ENCODE measurements at regions not wholly inside any gene's neighbourhood (a gene's known extent, or its start where the extent isn't known, plus 50 kb on each side); places are given as distances from the start of the nearest gene placed in this dataset.

DNA sequence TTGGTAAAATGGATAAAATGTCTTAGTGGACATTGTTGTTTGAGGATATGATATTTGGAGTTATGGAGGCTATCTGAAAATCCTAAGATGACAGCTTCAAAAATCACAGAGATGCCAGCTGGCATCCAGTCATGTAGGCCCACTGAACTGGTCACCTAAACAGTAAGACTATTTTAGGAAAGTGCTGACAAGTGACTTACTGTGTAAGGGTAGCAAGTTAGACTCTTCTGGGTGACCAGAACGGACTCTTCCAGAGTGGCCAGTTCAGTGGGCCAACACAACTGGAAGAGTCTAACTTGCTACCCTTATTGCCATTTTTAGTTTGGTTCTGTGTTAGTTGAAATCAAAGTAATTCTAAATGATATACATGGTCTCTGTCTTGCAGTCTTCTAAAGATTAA, 61.4 kb upstream of the ATP8A1 start:
- Histone ChIP-seq H2BK15ac (ENCODE audit: low read depth, low read length) (no peak overlapping the region), H2BK20ac (ENCODE audit: low read depth, low read length) (no peak overlapping the region), H3K14ac (replicated peaks; ENCODE audit: low read depth, low read length) (no peak overlapping the region), H3K9me1 (ENCODE audit: insufficient read depth, low read length) (no peaks in the 10 kb centered on the region), H4K5ac (ENCODE audit: low read depth, low read length) (no peak overlapping the region), H2AK5ac (ENCODE audit: low read depth, low read length) (no peak overlapping the region), H3K27me3 (ENCODE audit: control insufficient read depth, insufficient read depth, low read length) (no peaks in the 10 kb centered on the region), H3K27ac (ENCODE audit: insufficient read depth, low read length) (no peak overlapping the region), H3K9me3 (ENCODE audit: control insufficient read depth, insufficient read depth, low read length) (peaks cover 3% of the 10 kb centered on the region; the same call in 1 of the 2 replicates), H3K79me1 (ENCODE audit: low read depth in 1 of 2, low read length in 2 of 2) (no peaks in the 10 kb centered on the region), H2AFZ (replicated peaks; ENCODE audit: low read length, poor library complexity) (no peak overlapping the region), H3K23ac (ENCODE audit: low read depth, low read length) (no peak overlapping the region), H4K8ac (ENCODE audit: low read depth in 2 of 2, low read length in 2 of 2) (no peak overlapping the region), H3K18ac (ENCODE audit: low read depth, low read length) (no peak overlapping the region), H3K4me2 (ENCODE audit: low read depth, low read length) (no peak overlapping the region), H2AK9ac (replicated peaks; ENCODE audit: low read depth, low read length, poor library complexity) (no peak overlapping the region), H3K4ac (ENCODE audit: low read depth, low read length) (no peak overlapping the region), H2BK5ac (ENCODE audit: low read depth, low read length, poor library complexity, severe bottlenecking) (no peak overlapping the region), H3K4me1 (ENCODE audit: control insufficient read depth, insufficient read depth, low read length) (no peaks in the 10 kb centered on the region), H4K20me1 (ENCODE audit: insufficient read depth, low read length) (no peaks in the 10 kb centered on the region), H2BK120ac (ENCODE audit: low read depth, low read length) (no peak overlapping the region), H4K91ac (ENCODE audit: insufficient read depth, low read depth, low read length) (no peak overlapping the region), H3K36me3 (ENCODE audit: control insufficient read depth, insufficient read depth, low read length) (no peaks in the 10 kb centered on the region), H3K56ac (ENCODE audit: extremely low read depth, insufficient read depth, low read length) (no peak overlapping the region), H3K4me3 (ENCODE audit: insufficient read depth, low read depth, low read length) (no peak overlapping the region), H3K9ac (ENCODE audit: low read depth, low read length) (no peak overlapping the region)
- intact Hi-C loops (cut with micrococcal nuclease) (no loop called here), dilution Hi-C loops (cut with HindIII; ENCODE audit: low sequenced_read_pairs, unreplicated experiment) (no loop called here), in situ Hi-C loops (cut with MboI; ENCODE audit: low sequenced_read_pairs) (no loop called here)
- no CpG with 5 or more reads among the region's 1 CpG for WGBS, 2 experiments (ENCODE audit: extremely low coverage in 2 of 2, insufficient read length in 1 of 2)
- ChIA-PET POLR2A (ENCODE audit: unreplicated experiment) (no interaction called here), CTCF (no interaction called here)
- BruUV-seq (replicated peaks): no TSS peak
- DNase-seq (no peak), ATAC-seq (ENCODE audit: low read depth) (no peak)
- TF ChIP-seq RAD21 (IDR thresholded peaks at IDR 0.05; ENCODE audit: low read length): no peak
- TF ChIP-seq NFE2L2 (IDR thresholded peaks at IDR 0.05; ENCODE audit: low read depth, low read length): no peak
- TF ChIP-seq POLR2A (IDR thresholded peaks at IDR 0.05; ENCODE audit: low read depth, low read length): no peak
- no peak for TF ChIP-seq RFX5 (IDR thresholded peaks at IDR 0.05; ENCODE audit: low read depth, low read length)
- no peak for TF ChIP-seq SMC3 (IDR thresholded peaks at IDR 0.05; ENCODE audit: low read depth, low read length)
- no peak for TF ChIP-seq RCOR1 (IDR thresholded peaks at IDR 0.05; ENCODE audit: insufficient replicate concordance, low read length)
- TF ChIP-seq MAZ (IDR thresholded peaks at IDR 0.05; ENCODE audit: borderline replicate concordance, low read depth, low read length): no peak
- no peak for TF ChIP-seq USF2 (IDR thresholded peaks at IDR 0.05; ENCODE audit: low read depth, low read length)
- TF ChIP-seq MXI1 (IDR thresholded peaks at IDR 0.05; ENCODE audit: borderline replicate concordance, low read depth, low read length): no peak
- no peak for TF ChIP-seq MAFK (IDR thresholded peaks at IDR 0.05; ENCODE audit: low read depth, low read length)
- no peak for TF ChIP-seq FOS (IDR thresholded peaks at IDR 0.05; ENCODE audit: low read depth, low read length)
- TF ChIP-seq CHD1 (IDR thresholded peaks at IDR 0.05; ENCODE audit: low read depth, low read length): no peak

All from IMR-90 (cell line).